Eye (tissue), 1 donor: ENCODE measurements at regions not wholly inside any gene's neighbourhood (a gene's known extent, or its start where the extent isn't known, plus 50 kb on each side); places are given as distances from the start of the nearest gene placed in this dataset.
"Not testable (repeated sequence)": the region's sequence is repeated elsewhere in the genome, so short reads cannot be mapped to it uniquely, and the experiment has no call there.

Experiments used
- DNase-seq: peaks from one replicate; pipeline ENCODE4 v3.0.0-alpha.2; 2015

GRCh38 chr3:28039829-28040228 lies 201.6 kb upstream of the CMC1 start:
- DNase-seq, result no peak

GRCh38 chr3:28042095-28042635 lies 199.3 kb upstream of the CMC1 start:
- peak; percentile 8 for DNase-seq

- DNase-seq, result no peak
These were observed 198.7 kb upstream of the CMC1 start for GRCh38 chr3:28042707-28043106.

- no peak for DNase-seq
These were observed 191.3 kb upstream of the CMC1 start for GRCh38 chr3:28050120-28050519.

GRCh38 chr3:28050885-28051284 lies 190.5 kb upstream of the CMC1 start:
- no peak for DNase-seq

- no peak for DNase-seq
These were observed 187.7 kb upstream of the CMC1 start for GRCh38 chr3:28053759-28054158.

- DNase-seq, result no peak
These were observed 184.6 kb upstream of the CMC1 start for GRCh38 chr3:28056806-28057205.

GRCh38 chr3:28057539-28057938 lies 183.9 kb upstream of the CMC1 start:
- DNase-seq, result no peak

GRCh38 chr3:28059199-28059598 lies 182.2 kb upstream of the CMC1 start:
- not testable (repeated sequence) for DNase-seq

- no peak for DNase-seq
These were observed 175.4 kb upstream of the CMC1 start for GRCh38 chr3:28066020-28066419.

- DNase-seq, result no peak
These were observed 174.4 kb upstream of the CMC1 start for GRCh38 chr3:28067014-28067413.

- DNase-seq, result no peak
These were observed 173.1 kb upstream of the CMC1 start for GRCh38 chr3:28068342-28068741.

GRCh38 chr3:28069438-28069837 lies 172.0 kb upstream of the CMC1 start:
- no peak for DNase-seq

- DNase-seq, result no peak
These were observed 165.2 kb upstream of the CMC1 start for GRCh38 chr3:28076246-28076645.

GRCh38 chr3:28077572-28077971 lies 163.8 kb upstream of the CMC1 start:
- DNase-seq, result peak; percentile 83

- no peak for DNase-seq
These were observed 162.9 kb upstream of the CMC1 start for GRCh38 chr3:28078536-28078935.

GRCh38 chr3:28080716-28081115 lies 160.7 kb upstream of the CMC1 start:
- DNase-seq, result no peak

GRCh38 chr3:28081533-28081947 lies 159.9 kb upstream of the CMC1 start:
- no peak for DNase-seq

- no peak for DNase-seq
These were observed 153.8 kb upstream of the CMC1 start for GRCh38 chr3:28087591-28087990.

- no peak for DNase-seq
These were observed 152.4 kb upstream of the CMC1 start for GRCh38 chr3:28088811-28089526.

- DNase-seq, result no peak
These were observed 151.9 kb upstream of the CMC1 start for GRCh38 chr3:28089527-28089897.

- DNase-seq, result no peak
These were observed 142.1 kb upstream of the CMC1 start for GRCh38 chr3:28099296-28099695.

GRCh38 chr3:28101705-28102104 lies 139.7 kb upstream of the CMC1 start:
- no peak for DNase-seq

- DNase-seq, result no peak
These were observed 137.6 kb upstream of the CMC1 start for GRCh38 chr3:28103861-28104260.

- DNase-seq, result peak; percentile 54
These were observed 136.4 kb upstream of the CMC1 start for GRCh38 chr3:28104896-28105534.
